ENCODE measurements at regions not wholly inside any gene's neighbourhood (a gene's known extent, or its start where the extent isn't known, plus 50 kb on each side); places are given as distances from the start of the nearest gene placed in this dataset.

DNA sequence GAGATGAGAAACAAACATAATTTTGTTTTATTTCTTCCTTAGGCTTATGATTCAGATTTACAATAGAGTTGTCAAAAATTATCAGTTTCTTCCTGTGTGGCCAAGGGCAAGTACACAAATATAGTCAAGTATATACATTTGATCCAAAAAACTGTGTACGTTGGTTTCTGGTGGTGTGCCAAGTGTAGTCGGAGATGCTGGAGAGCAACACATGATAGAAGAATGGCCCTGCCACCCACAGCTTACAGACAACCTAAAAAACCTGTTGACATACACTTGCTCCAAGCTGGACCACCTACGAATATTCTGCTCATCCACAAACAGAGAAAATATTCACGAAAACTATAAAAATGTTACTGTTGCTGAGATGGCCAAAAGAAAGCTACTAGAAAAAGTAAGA lies 890.8 kb upstream of the PHF14 start:
- H3K4me3 Mint-ChIP-seq, result no peak overlapping the region
- no peaks in the 10 kb centered on the region for H3K27me3 Mint-ChIP-seq (ENCODE audit: low read depth)
- H3K27ac Mint-ChIP-seq, result peak overlapping the region in 2 of 3 experiments; percentile 56 to 73
- H3K36me3 Mint-ChIP-seq (ENCODE audit: low read depth), result no peaks in the 10 kb centered on the region
- TF ChIP-seq, protein P1, sequence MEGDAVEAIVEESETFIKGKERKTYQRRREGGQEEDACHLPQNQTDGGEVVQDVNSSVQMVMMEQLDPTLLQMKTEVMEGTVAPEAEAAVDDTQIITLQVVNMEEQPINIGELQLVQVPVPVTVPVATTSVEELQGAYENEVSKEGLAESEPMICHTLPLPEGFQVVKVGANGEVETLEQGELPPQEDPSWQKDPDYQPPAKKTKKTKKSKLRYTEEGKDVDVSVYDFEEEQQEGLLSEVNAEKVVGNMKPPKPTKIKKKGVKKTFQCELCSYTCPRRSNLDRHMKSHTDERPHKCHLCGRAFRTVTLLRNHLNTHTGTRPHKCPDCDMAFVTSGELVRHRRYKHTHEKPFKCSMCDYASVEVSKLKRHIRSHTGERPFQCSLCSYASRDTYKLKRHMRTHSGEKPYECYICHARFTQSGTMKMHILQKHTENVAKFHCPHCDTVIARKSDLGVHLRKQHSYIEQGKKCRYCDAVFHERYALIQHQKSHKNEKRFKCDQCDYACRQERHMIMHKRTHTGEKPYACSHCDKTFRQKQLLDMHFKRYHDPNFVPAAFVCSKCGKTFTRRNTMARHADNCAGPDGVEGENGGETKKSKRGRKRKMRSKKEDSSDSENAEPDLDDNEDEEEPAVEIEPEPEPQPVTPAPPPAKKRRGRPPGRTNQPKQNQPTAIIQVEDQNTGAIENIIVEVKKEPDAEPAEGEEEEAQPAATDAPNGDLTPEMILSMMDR (IDR thresholded peaks at IDR 0.05; ENCODE audit: unreplicated experiment in 3 of 3), result no peak
- peaks cover 5% of the 10 kb centered on the region for H3K4me1 Mint-ChIP-seq
- H3K9me3 Mint-ChIP-seq, result no peaks in the 10 kb centered on the region

DNA sequence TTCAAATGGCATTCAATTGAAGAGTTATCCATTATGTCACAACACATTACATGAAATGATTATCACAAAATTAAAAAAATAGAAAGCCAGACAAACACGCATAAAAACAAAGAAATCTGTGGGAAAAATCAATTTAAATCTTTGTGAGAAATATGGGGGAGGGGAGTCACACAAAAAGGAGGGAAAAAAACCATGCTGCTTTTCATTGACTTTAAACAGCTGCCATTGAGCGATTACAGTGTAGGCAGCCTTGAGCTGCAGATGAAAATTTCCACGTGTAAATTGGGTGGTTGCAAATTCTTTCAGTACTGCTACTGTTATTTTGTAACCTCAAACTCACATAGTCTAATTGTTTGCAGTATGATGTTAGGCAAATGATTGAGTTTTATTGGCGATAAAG lies 889.9 kb upstream of the PHF14 start:
- peaks cover 5% of the 10 kb centered on the region for H3K4me1 Mint-ChIP-seq
- H3K4me3 Mint-ChIP-seq, result no peak overlapping the region
- H3K36me3 Mint-ChIP-seq (ENCODE audit: low read depth), result no peaks in the 10 kb centered on the region
- no peak overlapping the region for H3K27ac Mint-ChIP-seq
- H3K9me3 Mint-ChIP-seq, result no peaks in the 10 kb centered on the region
- TF ChIP-seq, protein P1 (IDR thresholded peaks at IDR 0.05; ENCODE audit: unreplicated experiment in 3 of 3), result no peak
- H3K27me3 Mint-ChIP-seq (ENCODE audit: low read depth), result no peaks in the 10 kb centered on the region

DNA sequence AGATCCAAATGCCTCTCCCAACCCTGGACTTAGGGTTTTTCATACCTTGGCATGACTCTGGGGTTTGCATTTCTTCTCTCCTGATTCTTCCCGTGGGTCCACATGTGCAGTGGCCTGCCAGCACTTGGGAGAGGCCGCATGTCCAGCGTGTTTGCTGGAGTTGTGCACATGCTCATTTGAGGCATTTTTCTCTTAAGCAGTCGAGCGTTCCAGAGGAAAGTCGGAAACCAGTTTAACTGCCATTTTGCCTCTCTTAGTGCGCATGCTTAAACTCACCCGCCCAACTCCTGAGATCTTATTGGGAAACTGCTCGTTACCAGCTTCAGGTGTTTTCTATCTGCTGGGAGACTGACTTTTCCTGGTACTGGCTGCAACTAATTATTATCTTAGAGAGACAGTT lies 888.4 kb upstream of the PHF14 start:
- TF ChIP-seq, protein P1 (IDR thresholded peaks at IDR 0.05; ENCODE audit: unreplicated experiment in 3 of 3), result no peak
- peaks cover 5% of the 10 kb centered on the region for H3K4me1 Mint-ChIP-seq
- H3K27me3 Mint-ChIP-seq (ENCODE audit: low read depth), result no peaks in the 10 kb centered on the region
- H3K4me3 Mint-ChIP-seq, result no peak overlapping the region
- no peaks in the 10 kb centered on the region for H3K36me3 Mint-ChIP-seq (ENCODE audit: low read depth)
- H3K27ac Mint-ChIP-seq, result no peak overlapping the region
- no peaks in the 10 kb centered on the region for H3K9me3 Mint-ChIP-seq

DNA sequence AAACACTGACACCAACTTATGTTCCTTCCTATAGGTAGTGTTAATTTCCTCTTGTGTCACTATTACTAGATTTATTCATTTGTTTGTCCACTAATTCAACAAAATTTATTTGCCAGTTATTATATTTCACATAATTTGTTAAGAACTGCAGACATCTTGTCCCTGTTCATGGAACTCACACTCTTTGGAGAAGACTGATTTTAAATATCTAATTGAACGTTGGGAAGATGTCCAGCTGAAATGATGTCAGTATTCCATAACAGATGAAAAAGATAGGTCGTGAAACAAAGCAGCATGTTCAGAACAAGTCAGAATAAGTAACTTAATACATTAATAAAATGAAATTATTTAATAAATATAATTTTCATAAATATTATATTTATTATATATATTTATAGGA lies 873.1 kb upstream of the PHF14 start:
- no peaks in the 10 kb centered on the region for H3K9me3 Mint-ChIP-seq
- no peak overlapping the region for H3K27ac Mint-ChIP-seq
- no peaks in the 10 kb centered on the region for H3K27me3 Mint-ChIP-seq (ENCODE audit: low read depth)
- no peak overlapping the region for H3K4me3 Mint-ChIP-seq
- peaks cover 4% of the 10 kb centered on the region for H3K4me1 Mint-ChIP-seq
- H3K36me3 Mint-ChIP-seq (ENCODE audit: low read depth), result no peaks in the 10 kb centered on the region
- TF ChIP-seq, protein P1 (IDR thresholded peaks at IDR 0.05; ENCODE audit: unreplicated experiment in 3 of 3), result no peak

DNA sequence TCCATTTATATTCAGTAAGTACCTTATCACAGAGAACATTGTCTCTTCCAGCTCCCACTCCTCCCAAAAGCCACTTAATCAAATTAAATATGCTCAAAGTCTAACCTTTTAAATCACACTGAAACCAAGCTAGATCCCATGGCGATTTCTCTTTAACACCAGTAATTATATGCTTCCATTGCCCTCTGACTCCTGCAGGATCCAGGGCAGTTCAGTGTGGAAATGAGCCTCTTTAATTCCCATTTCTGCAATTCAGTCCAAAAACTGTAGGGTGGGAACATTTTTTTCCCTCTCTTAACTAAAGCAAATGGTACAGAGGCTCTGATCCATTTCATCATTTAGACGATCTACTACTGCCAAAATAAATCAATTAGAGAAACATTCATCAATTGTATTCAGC lies 872.3 kb upstream of the PHF14 start:
- TF ChIP-seq, protein P1 (IDR thresholded peaks at IDR 0.05; ENCODE audit: unreplicated experiment in 3 of 3), result no peak
- no peaks in the 10 kb centered on the region for H3K36me3 Mint-ChIP-seq (ENCODE audit: low read depth)

DNA sequence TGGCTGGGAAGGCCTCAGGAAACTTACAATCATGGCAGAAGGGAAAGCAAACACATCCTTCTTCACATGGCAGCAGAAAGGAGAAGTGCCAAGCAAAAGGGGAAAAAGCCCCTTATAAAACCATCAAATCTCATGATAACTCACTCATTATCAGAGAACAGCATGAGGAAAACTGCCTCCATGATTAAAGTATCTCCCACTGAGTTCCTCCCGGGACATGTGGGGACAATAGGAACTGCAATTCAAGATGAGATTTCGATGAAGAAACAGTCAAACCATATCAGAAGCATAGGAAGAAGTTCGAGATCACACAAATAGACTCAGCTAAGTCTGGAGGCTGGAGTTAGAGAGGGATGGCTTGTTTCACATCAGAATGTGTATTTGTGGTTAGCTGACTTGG lies 869.4 kb upstream of the PHF14 start:
- Mint-ChIP-seq H3K27me3 (ENCODE audit: low read depth) (no peaks in the 10 kb centered on the region), H3K4me3 (no peak overlapping the region), H3K27ac (no peak overlapping the region), H3K4me1 (no peaks in the 10 kb centered on the region), H3K36me3 (ENCODE audit: low read depth) (no peaks in the 10 kb centered on the region), H3K9me3 (no peaks in the 10 kb centered on the region)
- TF ChIP-seq, protein P1 (IDR thresholded peaks at IDR 0.05; ENCODE audit: unreplicated experiment in 3 of 3), result no peak

More for the DNA sequence above, 872.3 kb upstream of the PHF14 start:
- Mint-ChIP-seq H3K4me3 (no peak overlapping the region), H3K4me1 (no peaks in the 10 kb centered on the region), H3K27me3 (ENCODE audit: low read depth) (no peaks in the 10 kb centered on the region), H3K27ac (no peak overlapping the region), H3K9me3 (no peaks in the 10 kb centered on the region)
